Effector memory CD8-positive, alpha-beta T cell (primary cell): ENCODE measurements at regions not wholly inside any gene's neighbourhood (a gene's known extent, or its start where the extent isn't known, plus 50 kb on each side); places are given as distances from the start of the nearest gene placed in this dataset.

ENCODE experiments used
- ATAC-seq: fragments of 150-1000 bp; cut with Tn5 transposase; replicated peaks from 2 replicates; pipeline ENCODE4 v1.10.0; 2021; ENCODE audit warnings: mild to moderate bottlenecking, moderate library complexity
- DNase-seq, 3 experiments: peaks; one replicate each; pipeline ENCODE4 v3.0.0; 2021
- H3K27ac Mint-ChIP-seq, 2 donors: one replicate each; pipeline ENCODE4 v1.8.0; 2022; ENCODE audit warnings: mild to moderate bottlenecking in 2 of 2, mixed read lengths in 2 of 2, moderate library complexity in 2 of 2
- H3K27me3 Mint-ChIP-seq, 2 donors: one replicate each; pipeline ENCODE4 v1.8.0; 2022; ENCODE audit warnings: mixed read lengths in 2 of 2
- H3K36me3 Mint-ChIP-seq: one replicate; pipeline ENCODE4 v1.8.0; 2022; ENCODE audit warnings: mild to moderate bottlenecking, moderate library complexity, mixed read lengths; ENCODE audit not compliant: insufficient read depth
- H3K4me1 Mint-ChIP-seq, 2 donors: one replicate each; pipeline ENCODE4 v1.8.0; 2022; ENCODE audit warnings: low read depth in 2 of 2, mixed read lengths in 2 of 2
- H3K4me3 Mint-ChIP-seq, 2 donors: one replicate each; pipeline ENCODE4 v1.8.0; 2022; ENCODE audit warnings: mild to moderate bottlenecking in 2 of 2, mixed read lengths in 2 of 2, moderate library complexity in 2 of 2
- H3K9me3 Mint-ChIP-seq, 2 donors: one replicate each; pipeline ENCODE4 v1.8.0; 2022; ENCODE audit warnings: mixed read lengths in 2 of 2

DNA sequence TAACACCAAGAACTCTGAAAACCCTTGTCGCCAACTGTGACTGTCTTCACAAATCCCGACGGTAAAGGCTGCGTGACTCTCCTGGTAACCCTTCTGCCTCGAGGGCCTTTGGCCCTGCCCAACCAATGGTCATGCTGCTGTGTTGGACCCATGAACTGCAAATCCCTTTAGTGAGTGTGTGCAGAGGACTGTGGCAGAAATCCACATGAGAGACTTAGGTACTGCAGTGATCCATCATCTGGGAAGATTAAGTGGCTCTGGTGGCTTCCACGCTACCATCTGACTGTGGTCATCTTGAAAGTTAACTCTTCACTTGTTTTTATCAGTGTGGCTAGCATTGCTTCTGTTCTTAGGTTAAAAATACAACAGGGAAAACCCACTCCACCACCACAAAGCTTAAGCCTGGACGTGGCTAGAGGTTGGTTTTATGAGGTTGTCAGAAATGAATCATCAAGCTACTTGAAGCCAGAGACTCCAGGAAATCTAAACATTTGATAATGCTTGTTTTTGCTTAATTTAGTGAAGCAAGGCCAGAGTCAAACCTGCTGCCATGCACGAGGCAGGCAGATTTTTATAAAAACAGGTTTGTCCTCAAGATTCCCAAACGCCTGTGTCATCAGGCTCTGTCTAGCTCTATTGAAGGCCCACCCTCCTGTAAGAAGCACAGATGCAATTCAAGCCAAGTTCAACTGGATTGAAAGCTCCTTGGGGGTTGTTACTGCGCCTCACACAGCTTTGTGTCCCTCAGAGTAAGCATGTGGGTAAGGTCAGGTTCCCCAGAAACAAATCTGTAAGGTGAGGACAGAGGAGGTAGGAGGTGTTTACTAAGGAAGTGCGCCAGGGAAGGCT is 52.7 kb upstream of the ERCC6L2 start:
- H3K27ac Mint-ChIP-seq: no peak overlapping the region
- H3K27me3 Mint-ChIP-seq: peaks cover 10 to 12% of the 10 kb centered on the region in 2 donors
- ATAC-seq: peak; percentile 21
- no peak for DNase-seq
- no peaks in the 10 kb centered on the region for H3K9me3 Mint-ChIP-seq
- no peak overlapping the region for H3K4me3 Mint-ChIP-seq
- peaks cover 5 to 12% of the 10 kb centered on the region in 2 donors for H3K4me1 Mint-ChIP-seq
- no peaks in the 10 kb centered on the region for H3K36me3 Mint-ChIP-seq

- Mint-ChIP-seq H3K4me3 (no peak overlapping the region), H3K9me3 (no peaks in the 10 kb centered on the region), H3K36me3 (no peaks in the 10 kb centered on the region), H3K27ac (peak overlapping the region in 1 of 2 donors; percentile 5), H3K27me3 (peaks cover 5 to 6% of the 10 kb centered on the region in 2 donors), H3K4me1 (peaks cover 5 to 12% of the 10 kb centered on the region in 2 donors)
- DNase-seq (no peak), ATAC-seq (no peak)
Measured at GRCh38 chr9:95822015-95822414, 53.5 kb upstream of the ERCC6L2 start.

DNA sequence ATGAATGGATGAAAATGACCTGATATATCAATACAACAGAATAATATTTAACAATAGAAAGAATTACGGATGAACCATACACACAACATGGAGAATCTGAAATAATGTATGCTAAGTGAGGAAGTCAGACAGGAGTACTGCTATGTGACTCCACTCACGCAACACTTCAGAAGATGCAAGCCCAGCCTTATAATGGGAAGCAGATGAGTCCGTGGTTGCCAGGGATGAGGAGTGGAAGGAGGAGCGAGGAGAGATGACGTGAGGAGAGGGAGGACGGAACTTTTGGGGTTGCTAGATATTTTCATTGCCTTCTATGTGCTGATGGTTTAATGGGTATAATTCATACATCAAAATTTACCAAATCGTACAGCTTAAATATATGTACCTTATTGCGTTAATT is 55.4 kb upstream of the ERCC6L2 start:
- Mint-ChIP-seq H3K36me3 (no peaks in the 10 kb centered on the region), H3K4me3 (no peak overlapping the region), H3K9me3 (no peaks in the 10 kb centered on the region), H3K27ac (no peak overlapping the region), H3K4me1 (peaks cover 5 to 12% of the 10 kb centered on the region in 2 donors), H3K27me3 (peaks cover 0 to 4% of the 10 kb centered on the region in 2 donors)
- ATAC-seq (no peak), DNase-seq (no peak)

DNA sequence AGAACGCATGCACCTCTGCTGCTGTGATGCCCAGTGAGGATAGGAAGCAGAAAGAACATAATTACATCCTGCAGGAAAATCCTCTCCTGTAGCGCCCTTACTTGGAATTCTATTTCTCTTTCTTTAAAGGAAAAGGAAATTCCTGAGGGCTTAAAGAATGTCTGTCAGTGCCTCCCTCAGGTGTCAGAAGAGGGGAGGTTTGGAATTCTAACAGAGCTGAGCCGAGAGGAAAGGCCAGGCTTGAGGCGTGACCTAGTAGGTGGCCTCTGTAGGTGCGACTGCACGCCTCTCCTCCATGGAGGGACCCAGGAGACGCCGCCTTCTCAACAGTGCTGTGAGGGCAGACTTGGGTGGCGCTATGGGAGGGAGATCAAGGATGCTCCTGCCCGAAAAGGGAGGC is 55.9 kb upstream of the ERCC6L2 start:
- Mint-ChIP-seq H3K27me3 (peaks cover 0 to 5% of the 10 kb centered on the region in 2 donors), H3K4me3 (no peak overlapping the region), H3K9me3 (no peaks in the 10 kb centered on the region), H3K36me3 (no peaks in the 10 kb centered on the region), H3K4me1 (peaks cover 5 to 13% of the 10 kb centered on the region in 2 donors), H3K27ac (no peak overlapping the region)
- no peak for ATAC-seq
- no peak for DNase-seq

DNA sequence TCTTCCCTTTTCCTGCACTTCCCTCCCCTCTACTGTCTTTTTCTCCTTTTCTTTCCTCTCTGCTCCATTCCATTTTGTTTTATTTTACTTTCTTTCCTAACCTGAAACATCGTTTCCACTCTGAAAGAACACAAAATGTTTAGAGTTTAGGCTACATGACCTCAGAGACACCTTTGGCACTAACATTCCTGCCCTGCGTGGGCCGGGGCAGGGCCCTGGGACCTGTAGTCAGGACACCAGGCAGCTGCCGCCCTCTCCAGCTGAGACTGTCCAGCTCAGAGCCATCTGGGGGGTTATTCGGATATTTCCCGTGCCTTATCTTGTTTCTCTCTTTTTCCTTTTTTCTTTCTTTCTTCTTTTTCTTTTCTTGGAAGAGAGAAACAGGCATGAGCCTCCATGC is 58.3 kb upstream of the ERCC6L2 start:
- Mint-ChIP-seq H3K36me3 (peaks cover 8% of the 10 kb centered on the region), H3K4me3 (no peak overlapping the region), H3K4me1 (peaks cover 2 to 4% of the 10 kb centered on the region in 2 donors), H3K9me3 (no peaks in the 10 kb centered on the region), H3K27ac (no peak overlapping the region), H3K27me3 (peaks cover 0 to 5% of the 10 kb centered on the region in 2 donors)
- ATAC-seq (no peak), DNase-seq (no peak)

DNA sequence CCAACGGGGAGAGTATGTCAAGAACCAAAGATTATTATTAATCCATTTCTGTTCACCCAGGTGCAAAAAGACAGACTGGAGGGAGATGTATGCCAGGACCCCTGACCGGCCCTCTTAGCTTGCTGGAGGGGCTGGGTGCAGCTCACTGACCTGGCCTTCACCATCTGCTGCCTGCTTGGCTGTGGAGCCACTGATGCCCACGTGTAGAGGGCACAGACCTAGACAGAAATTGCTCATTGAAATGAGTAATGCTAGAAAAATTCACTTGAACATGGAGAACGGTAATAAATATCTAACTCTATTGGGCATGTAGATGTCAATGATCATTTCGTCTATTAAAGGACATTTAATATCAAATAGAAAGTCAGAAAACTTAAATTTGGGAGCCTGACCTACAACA is 58.8 kb upstream of the ERCC6L2 start:
- Mint-ChIP-seq H3K4me1 (peaks cover 0 to 1% of the 10 kb centered on the region in 2 donors), H3K27me3 (peaks cover 0 to 5% of the 10 kb centered on the region in 2 donors), H3K9me3 (no peaks in the 10 kb centered on the region), H3K4me3 (no peak overlapping the region), H3K36me3 (peaks cover 8% of the 10 kb centered on the region), H3K27ac (no peak overlapping the region)
- no peak for DNase-seq
- no peak for ATAC-seq

DNA sequence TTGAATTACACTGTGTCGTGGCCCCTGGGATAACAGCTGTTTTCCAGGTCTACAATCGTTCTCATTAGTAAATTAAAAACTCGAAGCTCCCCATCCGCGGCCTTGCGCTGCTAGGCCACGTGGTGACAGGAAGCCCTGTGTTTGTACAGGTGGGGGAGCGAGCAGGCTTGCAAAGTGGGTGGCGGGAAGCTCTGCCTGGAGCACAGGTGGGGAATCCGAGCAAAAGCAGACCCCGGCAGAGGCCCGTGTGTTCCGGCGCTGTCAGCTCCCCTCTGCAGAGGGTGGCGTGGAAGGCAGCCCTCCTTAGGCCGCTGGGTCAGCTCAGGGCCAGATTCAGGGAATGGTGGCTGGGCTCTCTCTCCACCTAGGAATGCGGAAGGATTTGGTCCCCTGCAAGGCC is 59.5 kb upstream of the ERCC6L2 start:
- no peak overlapping the region for H3K4me3 Mint-ChIP-seq

GRCh38 chr9:95815133-95815532 is 60.4 kb upstream of the ERCC6L2 start:
- ATAC-seq (no peak), DNase-seq (no peak)
- Mint-ChIP-seq H3K27me3 (peaks cover 0 to 5% of the 10 kb centered on the region in 2 donors), H3K4me3 (no peak overlapping the region), H3K36me3 (peaks cover 8% of the 10 kb centered on the region), H3K4me1 (peaks cover 0 to 1% of the 10 kb centered on the region in 2 donors), H3K27ac (no peak overlapping the region), H3K9me3 (no peaks in the 10 kb centered on the region)

More for the DNA sequence above, 59.5 kb upstream of the ERCC6L2 start:
- Mint-ChIP-seq H3K27ac (no peak overlapping the region), H3K9me3 (no peaks in the 10 kb centered on the region), H3K27me3 (peaks cover 0 to 5% of the 10 kb centered on the region in 2 donors), H3K4me1 (peaks cover 0 to 1% of the 10 kb centered on the region in 2 donors), H3K36me3 (peaks cover 8% of the 10 kb centered on the region)
- ATAC-seq (no peak), DNase-seq (no peak)

- no peak overlapping the region for H3K4me3 Mint-ChIP-seq
Measured at GRCh38 chr9:95813923-95814322, 61.6 kb upstream of the ERCC6L2 start.

GRCh38 chr9:95810814-95811213 is 64.7 kb upstream of the ERCC6L2 start:
- Mint-ChIP-seq H3K27me3 (peaks cover 20 to 22% of the 10 kb centered on the region in 2 donors), H3K4me3 (no peak overlapping the region), H3K4me1 (peaks cover 0 to 1% of the 10 kb centered on the region in 2 donors), H3K27ac (no peak overlapping the region), H3K9me3 (no peaks in the 10 kb centered on the region), H3K36me3 (peaks cover 8% of the 10 kb centered on the region)
- DNase-seq: no peak
- ATAC-seq: no peak

More at GRCh38 chr9:95813923-95814322, 61.6 kb upstream of the ERCC6L2 start:
- no peak for ATAC-seq
- Mint-ChIP-seq H3K27ac (no peak overlapping the region), H3K27me3 (peaks cover 0 to 5% of the 10 kb centered on the region in 2 donors), H3K36me3 (peaks cover 8% of the 10 kb centered on the region), H3K4me1 (peaks cover 0 to 1% of the 10 kb centered on the region in 2 donors), H3K9me3 (no peaks in the 10 kb centered on the region)
- DNase-seq: no peak

GRCh38 chr9:95810133-95810532 is 65.4 kb upstream of the ERCC6L2 start:
- Mint-ChIP-seq H3K27me3 (peaks cover 20% of the 10 kb centered on the region in 2 donors), H3K9me3 (no peaks in the 10 kb centered on the region), H3K4me1 (peaks cover 0 to 1% of the 10 kb centered on the region in 2 donors), H3K36me3 (peaks cover 8% of the 10 kb centered on the region), H3K27ac (no peak overlapping the region), H3K4me3 (no peak overlapping the region)
- ATAC-seq (no peak), DNase-seq (no peak)

DNA sequence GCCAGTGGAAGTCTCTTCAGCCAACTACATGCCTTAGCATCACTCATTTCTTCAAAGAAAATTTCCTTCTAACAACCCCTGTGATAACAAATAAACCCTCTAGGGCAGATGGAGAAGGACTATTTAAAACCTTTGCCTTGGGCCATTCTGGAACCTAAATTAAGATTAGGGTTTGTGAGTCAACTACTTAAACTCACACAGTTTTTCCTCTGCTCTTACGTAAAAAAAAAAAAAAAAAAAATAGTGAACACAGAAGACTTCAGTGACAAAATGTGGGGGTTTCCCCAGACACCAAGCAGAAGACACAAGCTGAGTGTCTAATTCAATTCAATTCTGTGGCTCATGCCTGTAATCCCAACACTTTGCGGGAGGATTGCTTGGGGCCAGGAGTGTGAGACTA is 65.8 kb upstream of the ERCC6L2 start:
- peaks cover 20 to 22% of the 10 kb centered on the region in 2 donors for H3K27me3 Mint-ChIP-seq
- peaks cover 8% of the 10 kb centered on the region for H3K36me3 Mint-ChIP-seq
- peaks cover 0 to under 1% of the 10 kb centered on the region in 2 donors for H3K4me1 Mint-ChIP-seq
- H3K9me3 Mint-ChIP-seq: no peaks in the 10 kb centered on the region
- H3K27ac Mint-ChIP-seq: no peak overlapping the region
- no peak overlapping the region for H3K4me3 Mint-ChIP-seq
- no peak for ATAC-seq
- no peak for DNase-seq

- ATAC-seq: no peak
- Mint-ChIP-seq H3K27ac (no peak overlapping the region), H3K4me3 (no peak overlapping the region), H3K9me3 (no peaks in the 10 kb centered on the region), H3K27me3 (peaks cover 20 to 35% of the 10 kb centered on the region in 2 donors), H3K36me3 (peaks cover 3% of the 10 kb centered on the region), H3K4me1 (no peaks in the 10 kb centered on the region)
- DNase-seq: no peak
Measured at GRCh38 chr9:95808011-95808410, 67.5 kb upstream of the ERCC6L2 start.

DNA sequence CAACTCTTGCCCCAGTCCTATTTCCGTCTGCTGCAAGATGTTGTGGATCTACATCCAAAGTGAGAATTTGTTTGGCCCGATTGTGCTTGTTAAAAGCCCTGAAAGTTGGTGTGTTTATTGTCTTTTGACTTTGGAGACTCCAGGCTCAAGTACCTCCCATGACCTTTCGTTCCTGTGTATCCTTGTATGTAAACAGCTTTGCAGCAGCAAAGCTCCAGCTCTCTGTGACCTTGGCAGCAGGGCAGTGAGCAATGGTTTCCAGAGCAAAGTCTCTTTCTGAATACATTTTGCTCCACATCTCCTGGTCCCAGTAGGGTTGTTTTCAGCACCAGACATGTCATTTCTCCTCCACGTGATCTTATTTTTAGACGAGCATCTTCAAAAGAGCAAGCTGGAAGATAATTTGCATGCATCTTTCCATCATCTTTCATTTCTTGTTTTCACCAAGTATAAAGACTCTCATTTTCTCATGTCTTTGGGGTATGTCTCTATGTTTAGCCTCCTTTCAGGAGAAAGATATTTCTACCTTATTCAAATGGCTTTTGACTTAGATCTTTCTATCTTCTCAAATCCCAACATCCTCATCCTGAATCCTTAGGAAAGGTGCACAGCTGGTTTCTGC is 68.1 kb upstream of the ERCC6L2 start:
- no peaks in the 10 kb centered on the region for H3K4me1 Mint-ChIP-seq

More for the DNA sequence above, 68.1 kb upstream of the ERCC6L2 start:
- Mint-ChIP-seq H3K27me3 (peaks cover 20 to 36% of the 10 kb centered on the region in 2 donors), H3K27ac (no peak overlapping the region), H3K36me3 (no peaks in the 10 kb centered on the region), H3K9me3 (no peaks in the 10 kb centered on the region), H3K4me3 (no peak overlapping the region)
- no peak for ATAC-seq
- DNase-seq: no peak
